SKM-1 treated with dmso at 0.1 percent for 144 hours (cell line): ENCODE measurements at regions not wholly inside any gene's neighbourhood (a gene's known extent, or its start where the extent isn't known, plus 50 kb on each side); places are given as distances from the start of the nearest gene placed in this dataset.

Experiments
- DNase-seq: peaks from one replicate; lab custom pipeline; 2025; ENCODE audit not compliant: unreplicated experiment; lab: John Stamatoyannopoulos, UW

- DNase-seq = no peak
Observed at GRCh38 chr13:73195091-73195490, 136.3 kb downstream of the KLF5 start.

DNA sequence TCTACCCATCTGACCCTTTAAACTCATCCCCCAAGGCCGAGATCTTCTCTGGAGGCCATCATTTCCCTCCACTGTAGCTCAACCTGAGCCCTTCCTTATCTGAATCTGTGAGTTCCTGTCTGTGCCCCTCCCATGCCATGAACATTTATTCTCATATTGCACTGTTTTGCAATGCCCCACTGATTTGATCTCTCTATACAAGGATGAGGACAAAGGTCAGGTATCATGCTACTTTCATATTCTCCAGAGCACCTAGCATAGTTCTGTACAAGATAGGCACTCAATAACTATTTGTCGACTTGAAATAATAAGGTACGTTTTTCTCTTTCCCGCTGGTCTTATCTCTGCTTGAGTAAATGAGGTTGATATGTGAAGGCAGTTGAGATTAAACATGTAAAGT is 135.5 kb downstream of the KLF5 start:
- no peak for DNase-seq

- DNase-seq = no peak
Observed at GRCh38 chr13:73193554-73193953, 134.7 kb downstream of the KLF5 start.

DNA sequence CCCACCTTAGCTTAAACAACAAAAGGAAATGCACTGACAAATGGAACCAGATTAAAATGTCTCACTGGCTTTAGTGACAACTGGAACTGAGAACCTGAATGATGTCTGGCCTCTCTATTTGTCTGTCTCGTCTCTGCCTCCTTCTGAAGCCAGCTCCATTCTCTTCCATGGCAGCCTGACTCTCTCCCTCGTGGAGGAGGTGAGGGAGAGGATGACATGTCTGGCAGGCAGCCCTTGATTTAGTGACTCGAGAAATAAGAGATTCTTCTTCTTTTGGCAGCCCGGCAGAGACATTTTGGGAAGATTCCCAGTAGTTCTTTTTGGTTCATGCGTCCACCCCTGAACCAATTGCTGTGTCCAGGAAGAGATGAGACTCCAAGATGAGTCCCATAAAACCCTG is 131.7 kb downstream of the KLF5 start:
- no peak for DNase-seq

DNA sequence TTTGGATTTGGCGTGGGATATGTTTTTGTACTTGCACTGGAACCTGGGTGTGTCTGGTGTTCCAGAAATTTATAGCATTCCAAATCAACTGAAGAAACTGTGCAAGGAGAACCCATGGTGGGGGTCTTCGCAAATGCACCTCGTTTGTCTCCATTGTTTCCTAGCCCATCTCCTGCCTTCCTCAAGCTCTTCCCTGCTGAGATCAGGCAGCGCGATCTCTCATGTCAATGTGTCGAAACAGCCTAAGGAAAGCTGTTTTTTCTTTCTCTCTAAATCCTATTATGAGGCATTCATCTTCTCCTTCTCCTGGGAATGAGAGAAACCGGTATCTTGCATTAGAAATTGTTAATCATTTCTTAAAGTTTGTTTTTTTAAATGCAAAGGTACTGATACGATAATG is 131.0 kb downstream of the KLF5 start:
- DNase-seq = no peak

GRCh38 chr13:73189362-73189761 is 130.6 kb downstream of the KLF5 start:
- DNase-seq = no peak

DNA sequence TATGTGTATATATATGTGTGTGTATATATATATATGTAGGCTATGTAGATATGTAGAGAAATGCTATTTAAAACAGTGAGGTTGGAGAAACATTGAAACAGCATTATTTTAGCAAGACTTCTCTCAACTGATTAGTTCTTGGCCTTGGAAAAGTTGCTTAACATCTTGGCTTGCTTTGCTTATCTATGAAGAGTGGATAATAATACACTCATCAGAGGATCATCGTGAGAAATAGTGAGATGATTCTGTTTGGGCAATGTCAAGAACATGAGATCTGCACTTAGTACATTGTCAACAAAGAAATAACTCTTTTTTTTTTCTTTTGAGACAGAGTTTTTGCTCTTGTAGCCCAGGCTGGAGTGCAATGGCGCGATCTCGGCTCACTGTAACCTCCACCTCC is 128.3 kb downstream of the KLF5 start:
- no peak for DNase-seq

DNA sequence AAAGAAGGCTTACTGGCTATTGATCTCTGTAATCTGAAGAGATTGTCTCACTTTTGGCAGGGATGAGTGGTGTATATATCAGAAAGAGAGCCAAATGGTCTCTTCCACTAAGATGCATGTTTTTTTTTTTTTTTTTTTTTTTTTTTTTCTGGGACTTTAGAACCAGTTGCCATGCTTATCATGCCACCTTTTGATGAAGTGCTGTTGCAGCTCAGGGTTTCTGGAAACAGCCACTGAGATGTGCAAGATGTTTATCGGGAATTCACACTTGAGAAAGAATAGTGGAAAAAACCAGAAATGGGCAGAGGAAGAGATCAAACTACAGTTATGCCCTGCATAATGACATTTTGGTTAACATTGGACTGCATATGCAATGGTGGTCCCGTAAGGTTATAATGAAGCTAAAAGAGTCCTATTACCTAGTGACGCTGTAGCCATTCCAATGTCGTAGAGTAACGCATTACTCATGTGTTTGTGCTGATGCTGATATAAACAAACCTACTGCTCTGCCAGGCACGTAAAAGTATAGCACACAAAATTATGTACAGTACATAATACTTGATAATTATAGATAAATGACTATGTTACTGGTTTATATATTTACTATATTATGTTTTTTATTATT is 121.0 kb downstream of the KLF5 start:
- DNase-seq = no peak

DNA sequence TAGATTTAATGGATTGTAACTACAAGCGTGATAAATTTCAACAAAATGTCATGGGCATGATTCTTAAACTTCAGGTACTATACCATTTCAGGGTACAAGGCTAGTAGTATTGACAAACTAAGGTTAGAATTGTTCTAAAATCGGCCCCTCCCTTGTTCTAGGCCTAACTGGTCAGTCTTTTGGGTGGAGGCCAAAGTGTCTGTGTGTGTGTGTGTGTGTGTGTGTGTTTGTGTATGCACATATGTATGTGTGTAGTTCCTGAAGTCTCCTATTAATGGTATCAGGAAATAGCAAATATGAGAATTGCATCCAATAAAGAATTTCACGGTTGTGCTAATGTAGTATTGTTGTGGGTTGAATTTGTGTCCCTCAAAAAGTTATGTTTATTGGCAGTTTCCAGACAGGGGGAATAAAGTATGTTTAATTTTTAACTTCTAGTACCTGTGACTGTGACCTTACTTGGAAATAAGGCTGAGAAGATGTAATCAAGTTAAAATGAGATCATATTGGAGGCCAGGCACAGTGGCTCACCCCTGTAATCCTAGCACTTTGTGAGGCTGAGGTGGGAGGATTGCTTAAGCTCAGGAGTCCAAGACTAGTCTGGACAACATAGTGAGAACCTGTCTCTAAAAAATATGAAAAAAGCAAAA is 119.2 kb downstream of the KLF5 start:
- no peak for DNase-seq

DNA sequence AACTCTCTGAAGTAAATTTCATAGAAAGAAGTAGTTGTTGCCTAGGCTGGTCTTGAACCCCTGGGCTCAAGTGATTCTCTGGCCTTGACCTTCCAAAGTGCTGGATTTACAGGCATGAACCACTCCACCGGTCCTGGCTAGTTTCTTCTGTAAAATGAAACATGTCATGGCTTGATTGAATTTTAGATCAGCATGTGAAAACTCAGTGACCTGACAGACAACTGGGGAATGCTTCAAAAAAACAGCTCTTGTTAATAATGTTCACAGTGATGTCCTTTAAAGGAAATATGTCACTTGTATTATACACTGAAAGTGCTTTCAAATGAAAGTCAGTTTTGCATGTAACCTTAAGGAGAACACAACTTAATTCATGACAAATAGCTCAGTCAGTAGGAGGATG is 118.2 kb downstream of the KLF5 start:
- DNase-seq = no peak

- DNase-seq = no peak
Observed at GRCh38 chr13:73174521-73175010, 115.8 kb downstream of the KLF5 start.

- DNase-seq = no peak
Observed at GRCh38 chr13:73173279-73173811, 114.5 kb downstream of the KLF5 start.

- no peak for DNase-seq
Observed at GRCh38 chr13:73171926-73172325, 113.1 kb downstream of the KLF5 start.

- no peak for DNase-seq
Observed at GRCh38 chr13:73171271-73171682, 112.5 kb downstream of the KLF5 start.

- DNase-seq = no peak
Observed at GRCh38 chr13:73169971-73170370, 111.2 kb downstream of the KLF5 start.

DNA sequence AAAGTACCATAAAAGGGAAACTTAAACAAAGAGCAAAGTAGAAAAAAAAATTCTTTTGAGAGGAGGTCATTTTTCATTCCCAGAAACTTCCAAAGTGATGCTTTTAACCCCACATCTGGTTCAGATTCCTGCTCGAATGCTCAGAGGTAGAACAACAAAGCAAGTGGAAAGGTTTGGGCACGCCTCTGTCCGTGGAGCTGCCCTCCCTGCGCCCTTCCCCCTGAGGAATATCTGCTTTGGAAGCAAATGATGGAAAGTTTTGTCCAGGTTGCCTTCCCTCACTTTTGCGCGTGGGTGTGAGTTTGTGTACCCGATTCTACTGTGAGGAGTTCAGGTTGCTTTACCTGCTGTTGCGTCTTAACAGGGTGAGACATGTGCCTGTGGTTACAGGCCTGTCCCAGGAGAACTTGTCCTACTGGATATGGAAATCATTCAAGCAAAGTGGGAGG is 110.2 kb downstream of the KLF5 start:
- no peak for DNase-seq

DNA sequence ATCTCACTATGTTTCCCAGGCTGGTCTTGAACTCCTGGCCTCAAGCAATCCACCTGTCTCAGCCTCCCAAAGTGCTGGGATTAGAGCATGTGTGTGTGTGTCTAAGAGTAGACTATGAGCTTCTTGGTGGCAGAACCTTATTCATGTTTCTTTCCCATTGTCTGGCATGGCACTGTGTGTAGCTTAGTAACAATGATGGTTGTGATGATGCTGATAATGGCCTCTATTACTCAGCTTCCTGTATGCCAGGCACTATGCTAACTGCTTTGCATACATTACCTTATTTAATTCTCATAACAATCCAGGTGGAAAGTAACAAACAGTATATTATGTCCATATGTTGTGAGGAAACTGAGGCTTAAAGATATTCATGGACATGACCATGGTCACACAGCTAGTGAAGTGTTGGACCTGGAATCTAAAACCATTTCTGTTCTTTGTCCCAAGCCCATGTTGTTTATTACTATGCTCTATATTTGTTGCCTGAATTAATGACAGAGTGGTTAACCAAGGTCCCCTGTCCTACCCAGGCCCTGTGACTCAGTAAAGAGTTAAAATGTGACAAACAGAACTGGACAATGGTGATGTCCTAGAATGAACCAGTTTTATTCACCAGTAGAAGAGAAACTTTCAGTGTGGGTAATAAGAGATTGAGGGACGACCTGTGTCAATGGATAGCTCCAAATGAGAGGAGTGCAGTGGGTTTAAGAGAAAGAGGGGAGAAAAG is 109.6 kb downstream of the KLF5 start:
- DNase-seq = no peak

DNA sequence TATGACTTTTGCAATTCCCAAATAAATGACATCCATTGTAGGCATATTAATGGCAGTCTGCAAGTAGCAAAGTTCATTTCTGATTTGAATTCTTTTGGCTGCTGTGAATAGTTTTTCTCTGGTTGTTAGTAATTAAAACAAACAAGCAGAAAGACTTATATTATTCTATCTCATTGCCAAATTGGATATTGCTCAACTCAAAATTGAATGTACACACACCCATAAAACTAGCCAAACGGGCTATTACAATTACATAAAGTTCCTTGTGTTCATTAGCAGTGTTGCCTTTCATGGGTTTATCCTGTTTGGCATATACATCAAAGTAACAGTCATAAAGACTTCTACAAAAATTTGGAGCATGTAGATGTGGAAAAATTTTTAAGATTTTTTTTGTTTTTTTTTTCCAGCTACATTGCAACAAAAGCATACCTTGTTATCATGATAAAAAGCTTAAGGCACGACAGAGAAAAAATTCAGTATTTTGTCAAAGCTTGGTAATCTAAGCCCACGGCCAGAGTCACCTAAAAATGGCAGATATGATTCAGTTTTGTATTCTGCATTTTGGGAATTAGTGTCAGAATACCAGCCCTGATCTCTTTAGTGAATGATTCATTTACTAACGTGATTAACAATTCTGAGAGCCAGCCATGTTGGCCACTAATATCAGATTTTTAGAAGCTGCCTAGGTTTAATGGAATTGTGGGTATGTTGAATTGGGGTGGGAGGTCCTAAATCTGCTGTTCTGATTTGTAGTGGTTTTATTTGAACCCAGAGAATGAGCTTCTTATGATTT is 108.4 kb downstream of the KLF5 start:
- no peak for DNase-seq

DNA sequence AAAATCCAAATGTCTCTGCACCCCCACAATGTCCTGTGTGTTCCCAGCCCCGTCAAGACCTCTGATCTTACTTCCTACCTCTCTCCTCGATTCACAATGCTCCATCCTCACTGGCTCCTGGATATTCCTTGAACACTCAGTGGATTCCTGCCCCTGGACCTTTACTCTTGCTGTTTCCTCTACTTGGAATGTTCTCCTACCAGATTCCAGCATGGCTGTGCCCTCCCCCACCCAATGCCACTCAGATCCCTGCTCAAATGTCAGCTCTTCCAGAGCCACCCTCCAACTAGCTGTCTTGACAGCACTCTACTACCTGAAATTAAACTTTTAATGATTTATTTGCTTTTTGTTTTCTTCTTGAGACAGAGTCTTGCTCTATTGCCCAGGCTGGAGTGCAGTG is 107.4 kb downstream of the KLF5 start:
- no peak for DNase-seq

GRCh38 chr13:73162912-73163911 is 104.4 kb downstream of the KLF5 start:
- no peak for DNase-seq
